ENCODE measurements at regions not wholly inside any gene's neighbourhood (a gene's known extent, or its start where the extent isn't known, plus 50 kb on each side); places are given as distances from the start of the nearest gene placed in this dataset.

- TF ChIP-seq CTCF (IDR thresholded peaks at IDR 0.05; ENCODE audit: extremely low read depth in 1 of 2, insufficient read depth in 1 of 2, low read depth in 1 of 2, low read length in 2 of 2) = no peak
- TF ChIP-seq POLR2A (IDR thresholded peaks at IDR 0.05; ENCODE audit: low read depth, low read length) = no peak
- no peak for TF ChIP-seq MAX (IDR thresholded peaks at IDR 0.05; ENCODE audit: insufficient read depth, insufficient read length)
These were observed 371.4 kb downstream of the DTHD1 start for GRCh38 chr4:36652857-36653256.
